ENCODE measurements at regions not wholly inside any gene's neighbourhood (a gene's known extent, or its start where the extent isn't known, plus 50 kb on each side); places are given as distances from the start of the nearest gene placed in this dataset.
A peak's percentile ranks its signal among the peaks of the same experiment; 100 is the strongest.

- TF ChIP-seq HOMEZ (CRISPR knock-in tag; IDR thresholded peaks at IDR 0.05; ENCODE audit: low read depth): peak; percentile 43; the same call in 1 of the 2 replicates
- TF ChIP-seq PBX2 (CRISPR knock-in tag; IDR thresholded peaks at IDR 0.05): no peak
- TF ChIP-seq GABPB1 (CRISPR knock-in tag; IDR thresholded peaks at IDR 0.05): peak; percentile 42
- peak; percentile 79 for TF ChIP-seq EEA1 (CRISPR knock-in tag; IDR thresholded peaks at IDR 0.05; ENCODE audit: borderline replicate concordance)
- 0 out of 2 replicates have a peak, but pooled peaks have one; percentile 25 for TF ChIP-seq REPIN1 (CRISPR knock-in tag; IDR thresholded peaks at IDR 0.05; ENCODE audit: borderline replicate concordance, low read depth)
- TF ChIP-seq AKAP8 (CRISPR knock-in tag; IDR thresholded peaks at IDR 0.05): peak; percentile 59; the same call in 1 of the 2 replicates
- TF ChIP-seq FOXK1 (CRISPR knock-in tag; IDR thresholded peaks at IDR 0.05; ENCODE audit: borderline replicate concordance, low read depth): no peak; the same call in 1 of the 2 replicates
- no peak for TF ChIP-seq RARG (CRISPR knock-in tag; IDR thresholded peaks at IDR 0.05; ENCODE audit: low read depth)
- TF ChIP-seq TOE1 (CRISPR knock-in tag; IDR thresholded peaks at IDR 0.05): no peak
- TF ChIP-seq ZNF816 (CRISPR knock-in tag; IDR thresholded peaks at IDR 0.05; ENCODE audit: borderline replicate concordance): no peak
- TF ChIP-seq ZNF235 (CRISPR knock-in tag; IDR thresholded peaks at IDR 0.05; ENCODE audit: borderline replicate concordance): no peak
- TF ChIP-seq ZNF749 (CRISPR knock-in tag; IDR thresholded peaks at IDR 0.05; ENCODE audit: borderline replicate concordance): 0 out of 2 replicates have a peak, but pooled peaks have one; percentile 32
- TF ChIP-seq PHF21A (CRISPR knock-in tag; IDR thresholded peaks at IDR 0.05): peak; percentile 84
- TF ChIP-seq SSRP1 (CRISPR knock-in tag; IDR thresholded peaks at IDR 0.05): no peak
- TF ChIP-seq KDM5B (CRISPR knock-in tag; IDR thresholded peaks at IDR 0.05; ENCODE audit: borderline replicate concordance): no peak
- TF ChIP-seq HES4 (CRISPR knock-in tag; IDR thresholded peaks at IDR 0.05; ENCODE audit: borderline replicate concordance): no peak
- TF ChIP-seq GATAD2A (CRISPR knock-in tag; IDR thresholded peaks at IDR 0.05): peak; percentile 82
- TF ChIP-seq ZNF510 (CRISPR knock-in tag; IDR thresholded peaks at IDR 0.05; ENCODE audit: low read depth): no peak
- TF ChIP-seq ZBTB25 (CRISPR knock-in tag; IDR thresholded peaks at IDR 0.05): no peak
- TF ChIP-seq NKX3-1 (CRISPR knock-in tag; IDR thresholded peaks at IDR 0.05): no peak
- TF ChIP-seq TGIF2 (CRISPR knock-in tag; IDR thresholded peaks at IDR 0.05): no peak
- TF ChIP-seq ZNF446 (CRISPR knock-in tag; IDR thresholded peaks at IDR 0.05): no peak
- no peak for TF ChIP-seq ZSCAN21 (CRISPR knock-in tag; IDR thresholded peaks at IDR 0.05; ENCODE audit: borderline replicate concordance)
- peak; percentile 62; the same call in 1 of the 2 replicates for TF ChIP-seq HMG20A (CRISPR knock-in tag; IDR thresholded peaks at IDR 0.05; ENCODE audit: borderline replicate concordance)
- no peak for TF ChIP-seq MYC (CRISPR knock-in tag; IDR thresholded peaks at IDR 0.05; ENCODE audit: borderline replicate concordance)
- 0 out of 2 replicates have a peak, but pooled peaks have one; percentile 86 for TF ChIP-seq ZNF292 (CRISPR knock-in tag; IDR thresholded peaks at IDR 0.05; ENCODE audit: borderline replicate concordance, low read depth)
- peak; percentile 64 for TF ChIP-seq IRF2 (CRISPR knock-in tag; IDR thresholded peaks at IDR 0.05)
- TF ChIP-seq MTA3 (CRISPR knock-in tag; IDR thresholded peaks at IDR 0.05): no peak
- TF ChIP-seq TAF1 (CRISPR knock-in tag; IDR thresholded peaks at IDR 0.05): 0 out of 2 replicates have a peak, but pooled peaks have one; percentile 30
Measured at GRCh38 chr6:167506443-167507301, 181.8 kb downstream of the TTLL2 start (continued).
